ENCODE measurements at regions not wholly inside any gene's neighbourhood (a gene's known extent, or its start where the extent isn't known, plus 50 kb on each side); places are given as distances from the start of the nearest gene placed in this dataset.

GRCh38 chr22:48929276-48929790 lies 898.3 kb downstream of the BRD1 start:
- no peak for TF ChIP-seq CTCF (conservative IDR thresholded peaks at IDR 0.05; ENCODE audit: low read length)
- no peak for TF ChIP-seq EZH2phosphoT487 (IDR thresholded peaks at IDR 0.05; ENCODE audit: borderline replicate concordance)
